Pons (tissue), 1 donor: ENCODE measurements at regions not wholly inside any gene's neighbourhood (a gene's known extent, or its start where the extent isn't known, plus 50 kb on each side); places are given as distances from the start of the nearest gene placed in this dataset.
A peak's percentile ranks its signal among the peaks of the same experiment; 100 is the strongest.

Experiments used
- DNase-seq: peaks from one replicate; pipeline ENCODE4 v3.0.0-alpha.2; 2016; ENCODE audit warnings: low spot score

DNA sequence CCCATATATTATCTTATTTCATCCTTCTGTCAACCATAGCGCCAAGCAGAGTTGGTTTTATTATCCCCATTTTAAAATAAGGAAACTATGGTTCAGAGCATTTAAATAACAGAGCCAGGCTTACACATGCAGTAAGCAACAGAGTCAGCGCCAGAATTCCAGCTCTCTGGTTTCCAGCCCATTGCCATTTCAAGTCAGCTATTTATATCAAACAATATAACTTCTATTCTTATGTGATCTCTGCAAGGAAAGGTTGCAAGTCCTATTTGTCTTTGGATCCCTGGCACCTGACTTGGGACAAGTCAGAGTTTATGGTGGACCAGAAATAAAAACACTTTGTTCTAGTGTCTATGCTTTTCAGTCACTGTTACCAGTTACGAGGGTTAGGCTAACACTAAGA is 174.1 kb upstream of the EEA1 start:
- DNase-seq, result no peak

DNA sequence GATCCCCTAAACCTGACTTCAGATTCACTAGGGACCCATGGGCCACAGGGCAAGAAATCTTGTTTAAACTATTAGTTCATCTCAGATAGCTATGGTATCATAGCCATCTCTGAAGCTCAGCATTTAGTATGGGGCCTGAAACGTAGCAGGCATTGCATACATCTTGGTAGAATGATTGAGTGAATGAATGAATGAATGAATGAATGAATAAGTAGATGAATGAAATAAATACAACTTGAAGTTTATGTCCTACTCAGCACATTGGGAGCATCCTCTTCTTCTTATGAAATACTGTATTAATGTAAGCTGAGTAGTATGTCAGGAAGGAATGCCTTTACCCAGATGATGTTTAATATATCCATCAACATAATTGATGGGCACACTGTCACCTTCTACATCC is 175.4 kb upstream of the EEA1 start:
- DNase-seq, result no peak

GRCh38 chr12:93106910-93107309 is 177.8 kb upstream of the EEA1 start:
- no peak for DNase-seq

DNA sequence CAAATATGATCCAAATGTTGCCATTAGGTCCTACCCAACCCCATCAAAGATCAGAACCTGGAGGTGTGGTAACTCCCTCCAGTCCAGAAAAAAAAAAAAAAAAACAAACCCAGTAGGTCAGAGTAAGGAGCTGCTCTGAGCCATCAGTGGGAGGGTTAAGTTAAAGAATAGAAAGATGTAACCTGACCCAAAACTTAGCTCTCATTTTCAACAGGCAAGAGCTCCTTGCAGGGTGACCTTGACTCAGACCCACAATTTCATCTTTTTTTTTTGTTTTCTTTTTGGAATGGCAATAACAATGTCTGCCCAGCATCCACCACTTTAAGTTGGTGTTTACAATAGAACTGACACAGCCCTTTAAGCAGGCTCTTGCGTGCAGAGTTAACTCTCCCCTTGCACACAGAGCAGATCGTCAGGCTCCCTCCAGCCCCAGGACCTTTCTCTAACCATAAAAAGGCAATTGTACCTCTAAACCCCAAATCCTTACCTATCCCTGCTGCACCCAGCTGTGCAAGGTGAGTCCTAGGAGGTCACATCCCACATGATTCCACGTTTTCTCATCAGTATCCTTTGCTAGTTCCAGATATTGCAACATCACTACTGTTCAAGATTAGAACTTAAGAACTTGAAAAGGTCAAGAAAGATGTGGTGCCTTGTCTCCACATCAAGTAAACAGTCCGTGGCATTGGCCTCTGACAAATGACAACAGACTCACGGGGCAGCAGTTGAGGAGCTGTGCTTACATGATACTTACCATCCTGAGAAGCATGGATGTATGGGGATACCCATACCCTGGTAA is 178.6 kb upstream of the EEA1 start:
- no peak for DNase-seq

- DNase-seq, result no peak
These were observed 179.9 kb upstream of the EEA1 start for GRCh38 chr12:93108985-93109384.

DNA sequence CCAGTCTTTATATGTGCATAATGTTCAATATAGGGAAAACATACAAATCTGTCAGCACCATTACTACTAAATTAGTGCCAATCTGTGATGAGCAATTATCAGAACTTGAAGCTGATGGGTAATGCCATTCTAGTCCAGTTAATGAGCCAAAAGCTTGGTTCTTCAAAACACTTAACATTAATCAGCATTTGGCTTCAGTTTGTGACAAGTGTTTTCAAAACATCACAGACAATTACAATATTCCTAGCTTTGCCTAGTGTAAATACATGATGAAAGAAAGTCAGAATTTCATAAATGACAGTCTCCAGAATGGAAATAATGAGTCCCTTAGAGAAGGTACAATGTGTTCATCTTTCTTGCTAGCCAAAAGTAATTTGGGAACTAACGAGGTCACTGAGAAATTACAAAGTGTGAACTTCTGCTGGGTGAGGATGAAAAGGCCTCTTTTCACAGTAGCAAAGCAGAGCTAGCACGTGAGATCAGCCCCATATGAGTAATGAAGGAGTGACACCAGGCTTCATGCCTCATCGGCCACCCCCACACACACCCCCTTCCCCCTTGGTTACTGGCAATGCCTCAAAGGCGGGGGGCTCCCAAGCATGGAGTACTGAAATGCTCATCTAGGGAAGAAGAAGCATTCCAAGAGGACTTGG is 180.6 kb upstream of the EEA1 start:
- DNase-seq, result no peak

DNA sequence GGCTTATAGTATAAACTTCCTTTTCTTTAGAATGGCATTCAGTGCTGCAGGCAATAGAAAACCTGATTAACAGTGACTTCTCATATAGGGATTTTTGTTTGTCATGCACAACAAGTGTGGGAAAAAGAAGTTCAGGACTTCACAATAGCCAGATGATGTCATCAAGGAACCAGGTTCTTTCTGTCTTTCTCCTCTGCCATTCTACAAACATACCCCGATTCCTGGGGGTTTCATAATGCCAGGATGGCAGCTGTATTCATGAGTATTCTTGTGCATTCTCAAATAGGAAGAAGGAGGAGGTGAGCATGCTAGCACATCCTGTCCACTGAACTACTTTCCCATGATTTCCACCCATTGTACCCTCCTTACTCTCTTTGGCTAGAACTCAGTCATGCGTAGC is 182.7 kb upstream of the EEA1 start:
- DNase-seq, result no peak

GRCh38 chr12:93113317-93114006 is 184.4 kb upstream of the EEA1 start:
- DNase-seq, result no peak

DNA sequence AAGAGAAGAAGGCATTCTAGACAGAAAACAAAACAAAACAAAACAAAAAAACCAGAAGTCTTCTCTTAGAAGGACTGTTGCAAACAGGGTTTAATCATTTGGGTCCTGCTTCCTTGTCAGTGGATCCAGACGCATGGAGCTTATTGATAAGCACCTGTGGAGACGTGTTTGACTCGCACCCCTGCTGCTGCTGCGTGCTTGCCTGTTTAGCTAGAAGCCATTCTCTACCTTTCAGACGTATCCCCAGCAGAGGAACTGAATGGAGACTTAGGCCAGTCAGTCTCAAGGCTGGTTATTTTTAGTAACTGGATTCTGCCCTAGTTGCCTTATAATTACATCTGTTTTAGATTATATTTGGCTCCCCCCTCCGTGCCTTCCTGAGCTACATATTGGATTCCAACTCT is 186.1 kb upstream of the EEA1 start:
- DNase-seq, result no peak

DNA sequence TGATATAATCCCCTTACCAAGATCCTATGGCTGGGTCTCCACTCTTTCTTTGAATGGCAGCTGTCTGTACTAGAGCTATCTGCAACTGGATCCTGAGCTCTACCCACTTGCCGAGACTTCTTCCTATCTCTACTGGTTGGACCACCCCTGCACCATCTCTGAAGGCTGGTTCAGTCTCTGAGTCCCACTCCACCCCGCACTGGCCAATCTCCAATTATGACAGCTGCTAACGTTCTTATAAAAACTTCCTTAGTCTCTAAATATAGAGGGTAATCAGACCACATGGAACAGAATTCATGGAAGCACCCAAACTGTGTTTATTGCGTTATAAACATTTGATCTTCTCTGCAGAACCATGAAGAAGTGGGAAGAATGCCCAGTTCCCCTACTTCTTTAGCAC is 186.6 kb upstream of the EEA1 start:
- no peak for DNase-seq

DNA sequence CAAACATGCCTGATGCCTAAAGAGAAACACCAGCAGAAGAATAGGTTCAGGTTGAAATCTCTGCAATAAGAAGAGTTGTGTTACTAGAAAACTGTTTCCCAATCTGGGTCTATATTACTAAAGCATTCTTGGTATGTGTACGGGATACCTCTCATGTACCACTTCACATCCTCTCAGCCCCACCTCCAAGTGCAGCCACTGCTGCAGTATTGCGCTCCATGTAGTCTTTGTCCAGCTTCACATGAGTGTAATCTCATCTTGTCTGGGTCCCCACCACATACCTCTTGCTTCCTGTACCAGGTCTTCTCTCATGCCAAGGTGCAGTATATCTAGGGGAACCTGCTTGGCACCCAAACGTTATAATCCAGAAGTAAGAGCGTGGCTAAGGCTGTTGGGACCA is 187.5 kb upstream of the EEA1 start:
- no peak for DNase-seq

- no peak for DNase-seq
These were observed 192.8 kb upstream of the EEA1 start for GRCh38 chr12:93121729-93122488.

DNA sequence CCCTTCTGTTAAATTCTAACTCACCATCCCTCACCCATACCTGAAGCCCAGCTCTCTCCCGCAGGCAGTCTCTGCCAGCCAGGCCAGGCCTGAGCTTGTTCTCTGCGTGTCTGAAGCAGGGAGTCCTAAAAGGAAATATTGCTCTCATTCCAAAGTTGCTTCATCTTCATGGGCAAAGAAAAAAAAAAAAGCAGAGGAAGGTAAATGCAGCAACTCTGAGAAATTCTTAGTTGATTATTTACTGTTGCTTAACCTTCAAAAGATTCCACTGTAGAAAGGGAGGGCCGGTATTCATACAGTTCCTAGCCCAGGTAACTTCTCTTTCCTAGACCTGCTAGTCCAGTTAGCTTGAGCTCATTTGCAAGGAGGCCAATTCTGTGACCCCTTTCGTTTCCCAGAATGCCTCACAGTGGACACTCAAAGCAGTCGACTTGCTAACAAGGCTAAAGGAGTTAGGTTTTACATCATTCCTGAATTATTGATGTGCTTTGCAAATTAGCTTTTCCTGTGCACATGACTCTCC is 193.5 kb upstream of the EEA1 start:
- no peak for DNase-seq

GRCh38 chr12:93125126-93125525 is 196.0 kb upstream of the EEA1 start:
- DNase-seq, result no peak

- no peak for DNase-seq
These were observed 197.0 kb upstream of the EEA1 start for GRCh38 chr12:93126069-93126474.

- DNase-seq, result no peak
These were observed 198.0 kb upstream of the EEA1 start for GRCh38 chr12:93127107-93127560.

DNA sequence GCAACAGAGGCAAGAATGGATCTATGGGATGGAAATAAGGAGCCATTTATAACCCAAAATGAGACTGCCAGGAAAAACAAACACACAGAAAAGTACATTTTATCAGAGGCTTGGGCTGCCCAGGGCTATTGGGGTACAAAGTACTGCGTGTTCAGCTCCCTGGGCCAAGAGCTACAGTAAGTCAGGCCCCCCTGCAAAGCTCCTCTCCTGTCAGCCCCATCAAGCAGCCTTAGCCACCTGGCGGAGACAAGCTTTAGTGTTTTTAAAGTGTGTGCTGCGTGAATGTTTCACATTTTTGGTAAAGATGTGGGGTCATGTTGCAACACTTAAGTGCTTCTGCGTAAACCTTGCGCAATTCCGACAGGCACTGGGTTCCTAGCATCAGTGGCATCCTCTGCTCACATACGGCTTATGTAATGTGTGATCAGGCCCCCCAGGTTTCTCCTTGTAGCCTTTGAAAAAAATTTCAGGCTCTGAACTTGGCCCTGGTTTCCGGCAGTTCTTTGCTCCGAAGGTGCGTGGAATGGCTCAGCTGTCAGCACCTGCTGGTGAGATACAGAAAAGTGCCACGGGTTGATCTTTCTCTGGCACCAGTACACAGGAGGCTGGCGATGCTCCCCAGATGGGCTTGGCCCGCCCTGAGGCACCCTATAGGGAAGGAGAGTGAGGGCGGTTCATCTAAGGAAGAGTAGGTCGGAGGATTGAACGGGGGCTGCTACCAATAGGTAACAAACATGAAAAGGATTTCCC is 198.7 kb upstream of the EEA1 start:
- DNase-seq, result peak; percentile 10

GRCh38 chr12:93128332-93128707 is 199.2 kb upstream of the EEA1 start:
- DNase-seq, result no peak

DNA sequence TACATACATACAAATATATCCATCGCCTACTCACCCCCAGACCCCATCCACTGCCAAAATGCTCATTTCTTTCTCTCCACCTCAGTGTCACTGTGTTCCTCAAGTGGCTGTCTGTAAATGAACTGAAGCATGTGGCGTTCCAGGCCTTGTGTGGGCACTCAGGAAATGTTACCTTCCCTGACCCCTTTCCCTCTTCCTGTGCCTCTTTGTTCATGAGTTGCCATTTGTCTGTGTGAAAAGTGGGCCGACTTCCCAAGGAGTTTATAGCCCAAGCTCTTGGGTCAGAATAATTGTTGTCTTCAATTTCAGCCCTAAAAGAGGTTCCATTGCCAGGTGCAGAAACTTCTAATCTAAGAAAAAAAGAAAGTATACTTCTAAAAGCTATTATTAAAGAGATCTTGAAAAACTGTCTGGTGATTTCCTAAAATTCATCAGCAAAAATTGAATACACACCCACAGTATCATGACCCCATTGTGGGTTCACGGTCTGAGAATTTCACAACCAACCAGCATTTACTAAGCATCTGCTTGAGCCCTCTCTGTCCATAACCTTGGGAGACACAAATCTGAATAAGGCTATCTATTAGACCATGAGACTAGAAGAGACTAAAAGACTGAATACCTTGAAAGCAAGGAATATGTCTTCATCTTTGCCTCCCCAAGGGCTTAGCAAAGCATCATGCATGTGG is 201.4 kb upstream of the EEA1 start:
- DNase-seq, result no peak

GRCh38 chr12:93133361-93133760 is 204.3 kb upstream of the EEA1 start:
- no peak for DNase-seq
